CD4-positive, alpha-beta T cell treated with Interleukin-15 for 1 hour (primary cell): ENCODE measurements at regions not wholly inside any gene's neighbourhood (a gene's known extent, or its start where the extent isn't known, plus 50 kb on each side); places are given as distances from the start of the nearest gene placed in this dataset.

Experiments
- DNase-seq: peaks from one replicate; pipeline ENCODE4 v3.0.0-alpha.2; 2020

GRCh38 chr4:123545667-123546572 lies 149.3 kb downstream of the SPRY1 start:
- no peak for DNase-seq

GRCh38 chr4:123546573-123547060 lies 150.0 kb downstream of the SPRY1 start:
- no peak for DNase-seq

GRCh38 chr4:123547216-123548165 lies 150.9 kb downstream of the SPRY1 start:
- DNase-seq: no peak

- DNase-seq: no peak
Observed at GRCh38 chr4:123553279-123553678, 156.7 kb downstream of the SPRY1 start.

GRCh38 chr4:123553733-123554637 lies 157.4 kb downstream of the SPRY1 start:
- DNase-seq: no peak

- DNase-seq: no peak
Observed at GRCh38 chr4:123554801-123555232, 158.2 kb downstream of the SPRY1 start.

- no peak for DNase-seq
Observed at GRCh38 chr4:123555233-123555806, 158.7 kb downstream of the SPRY1 start.

- DNase-seq: no peak
Observed at GRCh38 chr4:123555807-123556273, 159.2 kb downstream of the SPRY1 start.

GRCh38 chr4:123556526-123556925 lies 159.9 kb downstream of the SPRY1 start:
- DNase-seq: no peak

GRCh38 chr4:123557857-123558536 lies 161.4 kb downstream of the SPRY1 start:
- DNase-seq: no peak

- DNase-seq: no peak
Observed at GRCh38 chr4:123558865-123559264, 162.3 kb downstream of the SPRY1 start.

- DNase-seq: no peak
Observed at GRCh38 chr4:123559955-123560871, 163.6 kb downstream of the SPRY1 start.

- DNase-seq: no peak
Observed at GRCh38 chr4:123561525-123561924, 164.9 kb downstream of the SPRY1 start.

- DNase-seq: no peak
Observed at GRCh38 chr4:123562994-123563750, 166.6 kb downstream of the SPRY1 start.

GRCh38 chr4:123564758-123565346 lies 168.3 kb downstream of the SPRY1 start:
- DNase-seq: peak; percentile 62

- DNase-seq: no peak
Observed at GRCh38 chr4:123568936-123569335, 172.3 kb downstream of the SPRY1 start.

- no peak for DNase-seq
Observed at GRCh38 chr4:123569541-123569940, 172.9 kb downstream of the SPRY1 start.

GRCh38 chr4:123573866-123574508 lies 177.4 kb downstream of the SPRY1 start:
- no peak for DNase-seq
